ENCODE measurements at regions not wholly inside any gene's neighbourhood (a gene's known extent, or its start where the extent isn't known, plus 50 kb on each side); places are given as distances from the start of the nearest gene placed in this dataset.
"Not testable (repeated sequence)": the region's sequence is repeated elsewhere in the genome, so short reads cannot be mapped to it uniquely, and the experiment has no call there.

DNA sequence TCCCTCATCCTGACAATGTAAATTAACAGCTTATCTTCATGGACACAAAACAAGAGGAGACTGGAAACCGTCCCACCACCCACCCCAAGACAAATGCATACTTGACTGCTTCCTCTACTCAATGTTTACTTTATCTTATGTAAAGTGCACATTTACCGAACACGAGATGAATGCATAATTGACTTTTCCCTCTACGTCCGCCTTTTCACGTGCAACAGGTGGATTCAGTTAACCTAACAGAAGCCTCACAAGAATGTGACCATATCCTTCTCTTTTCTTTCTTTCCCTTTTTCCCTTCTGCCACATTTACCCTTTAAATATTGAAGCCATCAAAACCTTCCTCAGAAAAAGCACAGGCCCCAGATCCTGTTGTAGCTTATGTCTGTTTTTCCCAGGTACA is 468.0 kb downstream of the UQCRFS1 start:
- DNase-seq (ENCODE audit: low spot score): no peak

- no peak for DNase-seq (ENCODE audit: low spot score)
Observed at GRCh38 chr19:28744014-28744413, 468.9 kb downstream of the UQCRFS1 start.

DNA sequence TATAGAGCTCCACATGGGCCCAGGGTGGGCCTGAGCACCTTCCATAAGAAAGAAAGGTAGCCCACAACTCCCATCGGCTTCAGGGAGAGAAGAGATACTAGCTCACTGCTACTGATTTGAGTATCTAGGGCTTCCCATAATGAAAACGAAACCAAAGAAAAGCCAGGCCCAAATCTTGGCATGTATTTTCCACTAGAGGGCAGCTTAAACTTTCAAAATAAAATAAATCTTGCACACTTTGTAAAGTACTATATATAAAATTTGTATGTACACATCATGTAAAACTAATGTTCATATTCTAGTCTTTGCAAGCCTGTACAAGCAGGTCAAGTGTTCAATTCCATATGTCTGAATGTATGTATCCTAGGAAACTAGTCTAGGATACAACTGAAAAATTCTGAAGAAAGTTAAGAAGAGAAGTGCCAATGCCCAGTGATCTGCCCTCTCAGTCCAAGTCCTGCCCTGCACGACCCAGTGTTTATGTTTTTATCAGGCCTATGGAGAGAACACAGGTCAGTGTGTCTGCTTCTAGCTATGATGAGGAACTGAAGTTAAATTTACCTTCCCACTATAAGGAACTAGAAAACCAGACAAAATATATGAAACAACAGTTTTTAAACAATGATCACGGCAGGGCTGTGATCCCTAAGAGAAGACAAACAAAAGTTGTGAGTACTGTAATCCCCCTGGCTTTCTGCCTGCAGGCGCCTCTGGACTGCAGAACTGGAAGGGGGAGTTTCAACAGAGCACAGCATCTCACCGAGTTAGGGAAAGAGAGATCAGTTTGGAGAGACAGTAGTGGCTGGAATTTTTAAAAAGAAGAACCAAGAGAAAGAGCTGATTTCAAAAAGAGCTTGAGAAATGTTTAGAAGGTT is 475.7 kb downstream of the UQCRFS1 start:
- peak; percentile 55 for DNase-seq (ENCODE audit: low spot score)

DNA sequence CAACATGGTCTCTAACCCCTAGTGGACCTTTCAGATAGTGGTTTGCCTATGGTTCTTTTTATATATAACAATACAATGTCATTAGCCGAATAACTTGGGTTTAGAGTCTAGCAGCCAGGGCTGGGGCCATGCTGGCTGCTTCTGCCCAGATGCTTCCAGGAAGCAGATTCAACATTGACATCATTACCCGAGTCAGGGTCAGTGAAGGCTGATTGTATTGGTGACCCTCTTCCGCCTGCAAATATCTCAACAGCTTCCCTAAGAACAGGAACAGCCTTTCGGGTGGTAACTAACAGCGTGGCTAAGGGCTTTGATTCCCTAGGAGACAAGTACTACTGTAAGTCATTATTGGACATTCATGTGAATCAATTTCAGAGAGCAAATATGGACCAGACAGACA is 476.4 kb downstream of the UQCRFS1 start:
- DNase-seq (ENCODE audit: low spot score): no peak

DNA sequence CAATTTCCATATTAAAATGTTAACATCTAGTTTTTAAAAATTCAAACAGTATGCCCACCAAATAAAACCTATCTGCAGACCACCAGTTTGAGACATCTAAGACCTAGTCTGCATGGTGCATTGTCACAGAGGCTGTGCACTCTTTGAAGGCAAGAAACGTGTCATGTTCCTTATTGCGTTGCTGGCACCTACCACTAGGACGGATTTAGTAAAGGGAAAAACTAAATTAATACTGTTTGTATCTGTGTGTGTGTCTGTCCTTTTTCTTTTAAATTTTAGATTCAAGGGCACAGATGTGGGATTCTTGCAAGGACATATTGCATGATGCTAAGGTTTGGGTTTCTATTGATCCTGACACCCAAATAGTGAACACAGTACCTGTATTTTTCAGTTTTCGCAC is 481.4 kb downstream of the UQCRFS1 start:
- DNase-seq (ENCODE audit: low spot score): peak; percentile 2

- no peak for DNase-seq (ENCODE audit: low spot score)
Observed at GRCh38 chr19:28730791-28731512, 482.0 kb downstream of the UQCRFS1 start.

DNA sequence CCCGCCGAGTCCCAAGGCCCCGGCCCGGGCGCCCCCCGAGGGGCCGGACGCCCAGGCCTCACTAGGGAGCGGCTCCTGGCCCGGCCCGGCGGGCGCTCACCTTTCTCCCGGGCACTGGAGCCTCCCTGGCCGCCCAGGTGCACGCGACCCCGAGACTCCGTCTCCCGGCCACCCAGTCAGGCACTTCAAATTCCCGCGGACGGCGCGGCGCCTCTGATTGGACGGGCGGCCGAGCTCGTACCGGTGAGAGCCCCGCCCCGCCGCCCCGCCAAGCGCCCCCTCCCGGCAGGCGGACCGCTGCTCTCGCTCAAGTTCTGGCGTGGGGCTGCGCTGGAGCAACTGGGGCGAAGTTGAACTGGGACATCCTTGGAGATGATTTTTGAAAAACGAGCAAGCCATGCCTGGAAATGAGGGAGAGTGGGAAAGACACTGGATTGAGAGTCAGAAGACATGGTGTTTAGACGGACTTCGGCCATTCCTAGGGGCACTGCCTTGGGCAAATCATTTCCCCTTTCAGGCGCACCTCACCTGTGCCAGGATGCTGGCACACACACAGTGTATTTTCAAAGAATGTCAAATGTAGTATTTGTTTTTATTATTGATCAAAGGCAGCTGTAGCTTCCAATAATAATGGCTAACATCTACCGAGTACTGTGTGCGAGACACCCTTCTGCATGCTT is 485.3 kb downstream of the UQCRFS1 start:
- no peak for DNase-seq (ENCODE audit: low spot score)

DNA sequence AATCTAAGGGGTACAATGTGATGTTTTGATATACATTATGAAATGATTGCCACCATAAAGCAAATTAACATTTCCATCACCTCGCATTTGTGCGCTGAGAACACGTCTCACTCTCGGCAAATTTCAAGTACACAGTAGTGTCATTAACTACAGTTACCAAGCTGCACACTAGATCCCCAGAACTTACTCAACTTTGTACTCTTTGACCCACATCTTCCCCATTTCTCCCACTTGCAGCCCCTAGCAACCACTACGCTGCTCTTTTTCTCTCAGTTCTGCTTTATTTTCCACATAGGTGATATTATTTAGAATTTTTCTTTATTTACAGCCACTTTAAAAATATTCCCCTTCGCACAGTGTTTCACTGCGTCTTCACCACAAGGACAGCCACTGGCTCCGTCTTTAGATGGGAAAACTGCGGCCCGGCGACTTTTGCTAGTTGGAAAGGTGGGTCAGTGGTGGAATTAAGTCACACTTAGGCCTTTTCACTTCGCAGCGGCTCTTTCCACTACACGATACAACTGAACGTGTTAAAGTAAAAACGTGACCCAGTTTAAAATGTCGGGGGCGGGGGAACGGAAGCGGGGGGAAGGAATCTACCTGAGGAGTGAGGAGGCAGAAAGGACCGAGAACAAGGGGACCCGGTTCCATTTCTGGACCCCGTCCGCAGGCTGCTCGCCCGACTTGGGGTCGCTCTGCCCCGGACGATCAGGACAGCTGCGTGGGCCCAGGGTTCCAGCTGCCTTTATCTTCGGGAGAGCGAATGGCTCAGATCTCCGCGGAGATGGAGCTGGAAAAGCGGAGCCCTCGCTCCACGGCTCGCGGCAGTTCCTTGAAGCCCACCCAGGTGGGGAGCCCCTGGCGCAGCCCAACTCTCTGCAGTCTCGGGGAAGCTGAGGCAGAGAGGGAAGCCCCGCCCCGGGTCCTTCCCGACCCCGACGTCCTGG is 486.1 kb downstream of the UQCRFS1 start:
- DNase-seq (ENCODE audit: low spot score): no peak

DNA sequence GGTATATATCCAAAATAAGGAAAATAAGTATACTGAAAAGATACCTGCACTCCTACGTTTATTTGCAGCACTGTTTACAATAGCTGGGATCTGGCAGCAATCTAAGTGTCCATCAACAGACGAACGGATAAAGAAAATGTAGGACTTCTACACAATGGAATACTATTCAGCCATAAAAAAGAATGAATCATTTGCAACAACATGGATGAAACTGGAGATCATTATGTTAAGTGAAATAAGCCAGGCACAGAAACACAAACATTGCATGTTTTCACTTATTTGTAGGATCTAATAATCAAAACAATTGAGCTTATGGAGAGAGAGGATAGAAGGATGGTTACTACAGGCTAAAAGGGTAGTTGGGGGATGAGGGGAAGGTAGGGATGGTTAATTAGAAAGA is 494.0 kb downstream of the UQCRFS1 start:
- no peak for DNase-seq (ENCODE audit: low spot score)

DNA sequence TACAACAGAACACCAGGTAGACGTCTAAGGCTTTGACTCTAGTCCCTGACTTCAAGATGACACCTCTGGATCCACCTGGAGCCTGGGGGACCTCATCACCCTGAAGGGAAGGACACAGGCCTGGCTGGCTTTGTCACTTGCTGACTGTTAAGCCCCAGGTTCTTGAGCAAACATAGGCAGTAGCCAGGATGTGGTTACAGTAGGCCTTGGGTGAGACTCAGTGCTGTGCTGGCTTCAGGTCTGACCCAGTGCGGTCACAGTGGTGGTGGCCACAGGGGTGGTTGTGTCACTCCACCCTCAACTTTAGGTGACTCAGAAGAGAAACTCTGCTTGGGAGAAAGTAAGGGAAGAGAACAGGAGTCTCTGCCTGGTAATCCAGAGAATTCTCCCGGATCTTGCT is 497.8 kb downstream of the UQCRFS1 start:
- DNase-seq (ENCODE audit: low spot score): no peak

DNA sequence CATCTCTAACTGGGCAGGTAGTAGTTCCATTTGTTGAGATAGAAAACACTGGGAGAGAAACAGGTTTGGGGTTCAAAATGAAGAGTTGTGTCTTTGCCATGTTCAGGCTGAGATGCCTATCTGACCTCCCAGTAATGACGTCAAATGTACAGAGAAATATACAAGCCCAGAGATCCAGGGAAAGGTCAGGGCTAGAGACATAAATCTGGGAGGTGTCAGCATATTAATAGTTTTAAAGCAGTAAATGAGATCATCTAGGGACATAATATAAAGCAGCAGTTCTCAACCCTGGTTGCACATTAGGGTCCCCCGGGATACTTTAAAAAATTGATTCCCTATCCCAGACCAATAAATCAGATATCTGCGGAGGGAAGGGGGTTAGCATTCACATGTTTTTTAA is 501.5 kb downstream of the UQCRFS1 start:
- DNase-seq (ENCODE audit: low spot score): no peak

DNA sequence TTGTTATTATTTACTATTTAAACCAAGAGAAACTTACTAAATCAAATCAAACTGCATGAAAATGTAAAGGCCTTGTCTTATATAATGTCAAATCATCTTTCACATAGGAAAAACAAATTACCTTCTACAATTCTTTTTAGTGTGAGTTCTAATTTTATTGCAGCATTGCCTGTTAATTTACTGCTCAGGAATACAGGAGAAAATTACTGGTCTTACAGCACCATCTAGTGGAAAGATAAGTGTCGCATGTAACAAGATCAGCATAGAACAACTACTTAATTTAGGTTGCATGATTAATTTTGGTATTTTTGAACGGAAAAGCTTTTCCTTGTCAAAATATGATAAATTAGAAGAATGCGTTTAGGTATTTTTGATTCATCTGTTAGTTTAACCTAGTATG is 502.7 kb downstream of the UQCRFS1 start:
- peak; percentile 85 for DNase-seq (ENCODE audit: low spot score)

GRCh38 chr19:28706693-28707092 is 506.3 kb downstream of the UQCRFS1 start:
- no peak for DNase-seq (ENCODE audit: low spot score)

DNA sequence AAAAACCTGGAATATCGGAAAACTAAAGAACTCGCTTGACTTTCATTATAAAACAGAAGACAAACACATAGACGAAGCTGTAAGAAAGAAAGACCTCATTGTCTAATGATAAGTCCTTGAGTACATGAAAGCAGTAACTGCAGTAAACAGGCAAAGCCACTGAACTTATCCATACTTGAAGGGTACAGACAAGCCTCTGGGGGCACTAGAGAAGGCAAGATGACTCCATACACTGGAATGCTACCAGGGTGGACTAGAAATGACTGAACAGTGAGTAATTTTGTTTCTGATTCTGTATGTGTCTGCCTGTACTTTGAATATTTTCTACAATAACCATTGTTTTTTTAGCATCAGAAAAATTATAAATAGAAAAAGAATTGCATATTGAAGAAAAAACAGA is 507.9 kb downstream of the UQCRFS1 start:
- DNase-seq (ENCODE audit: low spot score): peak; percentile 46

GRCh38 chr19:28703400-28703956 is 509.5 kb downstream of the UQCRFS1 start:
- no peak for DNase-seq (ENCODE audit: low spot score)

DNA sequence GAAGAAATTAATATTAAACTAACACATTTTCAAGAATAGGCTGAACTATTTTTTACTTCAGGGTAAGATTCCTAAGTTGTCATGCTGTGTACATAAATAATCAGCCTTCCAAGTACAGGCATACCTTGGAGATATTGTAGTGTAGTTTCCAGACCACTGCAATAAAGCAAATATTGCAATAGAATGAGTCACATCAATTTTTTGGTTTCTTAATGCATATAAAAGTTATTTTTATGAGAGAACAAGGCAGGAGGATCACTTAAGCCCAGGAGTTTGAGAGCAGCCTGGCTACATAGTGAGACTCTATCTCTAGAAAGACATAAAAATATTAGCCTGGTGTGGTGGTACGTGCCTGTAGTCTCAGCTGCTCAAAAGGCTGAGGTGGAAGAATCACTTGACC is 511.5 kb downstream of the UQCRFS1 start:
- DNase-seq (ENCODE audit: low spot score): no peak

DNA sequence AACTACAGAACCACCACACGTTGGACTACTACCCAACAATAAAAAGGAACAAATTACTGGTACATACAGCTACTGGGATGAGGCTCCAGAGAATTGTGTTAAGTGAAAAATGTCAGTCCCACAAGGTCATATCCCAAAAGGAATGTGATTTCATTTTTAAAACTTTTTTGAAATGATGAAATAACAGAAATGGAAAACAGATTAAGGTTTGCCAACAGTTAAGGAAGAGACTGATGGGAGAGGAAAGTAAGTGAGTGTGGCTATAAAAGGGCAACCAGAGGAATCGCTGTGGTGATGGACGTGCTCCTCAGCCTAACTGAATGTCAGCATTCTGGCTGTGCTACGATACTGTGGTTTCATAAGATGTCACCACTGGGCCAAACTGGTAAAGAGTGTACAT is 512.8 kb downstream of the UQCRFS1 start:
- no peak for DNase-seq (ENCODE audit: low spot score)

GRCh38 chr19:28697308-28697707 is 515.6 kb downstream of the UQCRFS1 start:
- no peak for DNase-seq (ENCODE audit: low spot score)

- DNase-seq (ENCODE audit: low spot score): no peak
Observed at GRCh38 chr19:28694812-28695211, 518.1 kb downstream of the UQCRFS1 start.

- DNase-seq (ENCODE audit: low spot score): no peak
Observed at GRCh38 chr19:28691683-28692082, 521.3 kb downstream of the UQCRFS1 start.

- DNase-seq (ENCODE audit: low spot score): not testable (repeated sequence)
Observed at GRCh38 chr19:28689464-28689863, 523.5 kb downstream of the UQCRFS1 start.

All from HT-29 (cell line).